Glomerular visceral epithelial cell (primary cell): ENCODE measurements at regions not wholly inside any gene's neighbourhood (a gene's known extent, or its start where the extent isn't known, plus 50 kb on each side); places are given as distances from the start of the nearest gene placed in this dataset.
"Not testable (repeated sequence)": the region's sequence is repeated elsewhere in the genome, so short reads cannot be mapped to it uniquely, and the experiment has no call there.

ENCODE experiments used
- DNase-seq: peaks from one replicate; pipeline ENCODE4 v3.0.0-alpha.2; 2016; ENCODE audit errors: extremely low spot score

DNA sequence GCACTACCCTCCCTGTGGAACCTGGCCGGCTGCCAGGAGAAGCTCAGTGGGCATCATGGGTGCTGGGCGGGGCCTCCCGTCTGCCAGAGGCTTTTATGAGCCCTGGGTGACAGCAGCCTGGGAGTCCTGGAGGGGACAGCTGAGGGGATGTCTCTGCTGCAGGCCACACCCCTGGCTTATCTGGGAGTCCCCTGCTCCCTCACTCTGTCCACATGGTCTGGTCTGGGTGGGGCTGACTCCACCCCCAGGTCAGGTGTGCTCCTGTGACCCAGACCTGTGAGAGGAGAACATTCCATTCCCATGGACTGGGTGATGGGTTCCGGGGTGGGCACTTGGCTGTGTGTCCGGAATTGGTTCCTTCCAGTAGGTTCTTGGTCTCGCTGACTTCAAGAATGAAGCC lies 369.3 kb upstream of the SFSWAP start:
- DNase-seq: not testable (repeated sequence)

DNA sequence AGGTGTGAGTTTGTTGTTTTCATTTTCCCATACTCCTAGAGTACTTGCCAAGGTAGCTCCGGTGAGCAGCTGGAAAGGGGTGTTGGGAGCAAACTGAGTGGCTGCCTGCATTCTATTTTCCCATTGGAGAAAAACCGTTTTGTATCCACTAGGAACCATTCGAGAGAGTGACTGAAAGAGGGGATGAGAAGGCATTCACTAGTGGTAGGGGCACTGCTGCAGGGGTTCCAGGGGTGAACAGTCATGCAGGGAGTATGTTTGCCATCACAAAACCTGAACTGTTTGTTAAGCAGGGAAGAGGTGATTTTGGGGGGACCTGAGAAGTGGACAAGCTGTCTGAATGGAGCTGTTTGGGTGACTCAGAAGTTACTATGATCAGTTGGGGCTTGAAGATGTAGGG lies 367.5 kb upstream of the SFSWAP start:
- DNase-seq: not testable (repeated sequence)

DNA sequence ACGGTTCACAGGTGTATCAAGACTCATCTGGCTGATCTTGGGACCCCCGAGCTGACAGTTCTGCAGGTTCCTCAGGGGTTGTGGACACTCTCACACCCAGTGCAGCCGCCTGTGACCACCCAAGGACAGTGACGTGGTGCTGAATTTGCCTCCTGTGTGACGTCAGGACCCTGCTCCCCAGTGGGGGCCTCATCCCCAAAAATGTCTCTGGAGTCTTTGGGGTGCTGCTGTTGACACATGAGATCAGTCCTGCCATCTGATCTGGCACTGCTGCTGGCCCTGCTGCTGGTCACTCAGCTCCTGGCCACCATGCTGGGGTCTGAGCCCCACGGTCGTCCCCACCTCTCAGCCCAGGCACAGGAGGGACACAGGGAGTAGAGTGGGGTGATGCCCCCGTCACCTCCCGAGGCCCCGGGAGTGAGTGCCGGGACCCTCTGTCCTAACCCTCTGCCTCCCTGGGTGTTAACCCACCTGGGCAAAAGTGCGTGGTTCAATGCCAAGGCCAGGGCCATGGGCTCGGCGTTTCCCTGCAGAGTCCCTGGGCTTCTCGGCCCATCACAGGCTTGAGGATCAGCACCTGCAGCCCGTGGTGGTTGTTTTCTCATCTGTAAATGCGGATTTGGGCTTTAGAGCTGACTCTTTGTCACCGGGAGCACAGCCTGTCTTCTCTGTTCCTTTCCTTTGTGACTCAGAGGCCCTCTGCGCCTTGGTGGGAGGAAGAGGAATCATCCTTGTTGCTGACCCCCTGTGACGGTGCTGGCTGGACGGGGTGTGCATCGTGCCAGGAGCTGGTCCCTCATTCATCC lies 366.0 kb upstream of the SFSWAP start:
- DNase-seq: not testable (repeated sequence)

DNA sequence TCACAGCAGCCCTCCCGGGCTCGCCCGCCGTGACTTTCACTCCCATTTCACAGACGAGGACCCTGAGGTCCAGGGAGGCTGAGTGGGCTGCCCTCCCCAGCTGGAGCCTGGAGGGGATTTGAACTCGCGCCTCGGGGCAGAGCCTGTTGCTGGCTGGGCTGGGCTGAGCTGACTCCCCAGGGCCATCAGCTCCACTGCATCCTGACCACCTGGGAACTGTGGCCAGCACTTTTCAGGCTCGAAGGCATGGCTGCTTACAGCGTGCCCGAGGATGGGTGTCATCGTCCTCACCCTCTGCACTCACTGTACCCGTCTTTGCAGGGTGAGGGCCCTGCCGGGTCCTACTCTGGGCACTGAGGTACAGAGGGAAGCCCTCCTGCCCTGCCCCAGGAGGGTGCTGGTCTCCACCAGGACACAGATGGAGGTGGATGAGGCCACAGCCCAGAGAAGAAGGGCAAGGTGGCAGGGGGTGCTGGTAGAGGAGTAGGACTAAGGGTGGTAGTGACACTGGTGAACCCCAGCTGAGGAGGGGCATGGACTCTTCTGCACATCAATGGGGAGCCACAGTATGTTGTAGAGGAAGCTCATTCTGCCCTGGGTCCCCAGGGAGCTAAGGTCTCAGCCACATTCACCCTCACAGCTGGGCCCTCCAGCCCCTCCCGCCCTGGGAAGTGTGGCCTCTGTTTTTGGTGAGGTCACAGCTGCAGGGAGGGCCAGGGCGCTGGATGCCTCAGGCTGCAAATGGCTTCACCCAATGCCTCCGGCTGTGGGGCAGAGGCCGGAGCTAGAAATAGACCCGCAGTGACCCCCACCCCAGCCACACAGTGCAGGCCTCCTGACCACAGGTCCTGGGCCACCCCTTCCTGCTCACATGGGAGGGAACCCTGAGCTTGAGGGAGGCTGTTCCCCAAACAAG lies 365.1 kb upstream of the SFSWAP start:
- no peak for DNase-seq

DNA sequence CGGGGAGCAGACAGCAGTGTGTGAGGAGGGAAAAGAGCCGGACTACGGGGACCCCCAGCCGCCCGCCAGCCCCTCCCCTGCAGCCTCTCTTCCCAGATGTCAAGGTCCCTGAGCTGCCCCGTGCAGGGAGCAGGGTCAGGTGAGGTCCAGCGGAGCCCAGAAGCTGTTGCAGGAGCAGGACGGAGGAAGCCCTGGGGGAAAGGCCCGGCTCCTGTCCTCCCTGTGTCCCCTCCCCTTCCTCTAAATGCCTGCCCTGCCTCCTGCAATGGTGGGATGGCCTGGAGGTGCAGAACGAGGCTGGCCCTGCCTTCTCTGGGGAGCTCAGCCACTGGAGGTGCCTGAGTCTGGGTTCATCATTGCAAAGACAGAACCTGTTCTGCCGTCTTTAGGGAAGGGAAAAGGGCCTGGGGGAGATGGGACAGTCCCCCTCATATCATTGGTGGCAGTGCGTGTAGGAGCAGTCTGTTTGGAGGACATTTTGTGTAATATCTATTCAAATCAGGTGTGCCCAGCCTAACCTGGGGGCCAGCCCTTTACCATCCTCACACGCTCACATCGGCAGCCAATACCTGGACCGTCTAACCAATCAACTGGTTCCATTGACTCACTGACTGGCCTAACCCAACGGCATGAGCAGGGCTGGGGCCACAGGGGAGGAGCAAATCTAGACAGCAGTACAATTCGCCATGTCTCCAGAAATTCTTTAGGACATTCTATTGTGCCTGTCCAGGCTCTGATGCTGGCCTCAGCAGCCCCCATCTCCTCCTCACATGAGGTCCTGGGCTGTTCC lies 364.1 kb upstream of the SFSWAP start:
- no peak for DNase-seq

DNA sequence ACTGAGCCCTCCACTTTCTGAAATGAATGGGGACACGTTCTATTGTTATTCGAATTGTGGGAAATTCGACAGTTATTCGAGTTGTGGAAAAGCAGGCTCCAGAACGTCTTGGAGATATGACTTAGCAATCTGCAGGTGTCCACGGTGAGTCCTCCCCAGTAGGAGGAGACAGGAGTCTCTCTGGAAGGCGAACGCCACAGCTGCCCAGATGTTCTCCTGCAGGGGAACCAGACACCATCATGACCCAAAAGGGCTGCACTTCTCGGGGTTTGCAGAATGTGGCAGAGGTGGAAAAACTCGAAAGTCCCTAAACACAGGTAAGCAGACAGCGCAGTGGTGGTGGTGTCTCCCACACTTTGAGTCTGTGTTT lies 363.6 kb upstream of the SFSWAP start:
- no peak for DNase-seq

DNA sequence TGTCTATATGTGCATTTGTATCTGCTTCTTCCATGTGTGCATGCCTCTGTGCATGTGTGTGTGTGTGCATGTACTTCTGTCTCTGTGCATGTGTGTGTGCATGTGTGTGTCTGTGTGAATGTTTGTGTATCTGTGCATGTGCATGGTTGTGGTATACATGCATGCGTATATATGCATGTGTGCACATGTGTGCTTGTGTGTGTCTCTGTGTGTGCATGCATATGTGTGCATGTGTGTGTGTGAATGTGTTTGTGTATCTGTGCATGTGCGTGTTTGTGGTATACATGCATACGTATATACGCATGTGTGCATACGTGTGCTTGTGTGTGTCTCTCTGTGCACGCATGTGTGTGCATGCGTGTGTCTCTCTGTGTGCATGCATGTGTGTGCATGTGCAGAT lies 363.2 kb upstream of the SFSWAP start:
- no peak for DNase-seq

DNA sequence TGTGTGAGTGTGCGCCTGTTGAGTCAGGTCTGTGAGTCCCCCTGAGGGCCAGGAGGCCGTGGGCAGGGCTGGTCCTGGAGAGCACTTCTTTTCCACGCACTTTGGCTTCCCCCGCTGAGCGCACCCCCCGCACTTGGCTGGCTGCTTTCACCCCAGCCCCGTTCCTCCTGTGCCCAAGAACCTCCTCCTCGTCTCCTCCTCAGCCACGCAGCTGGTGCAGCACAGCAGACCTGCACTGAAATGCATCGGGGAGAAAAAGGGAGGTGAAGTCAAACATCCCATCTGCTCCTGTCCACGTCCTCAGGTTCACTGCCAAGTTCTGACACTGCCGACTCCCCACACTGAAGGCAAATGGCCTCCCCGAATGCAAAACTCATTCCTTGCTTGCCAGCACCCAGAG lies 362.7 kb upstream of the SFSWAP start:
- no peak for DNase-seq

DNA sequence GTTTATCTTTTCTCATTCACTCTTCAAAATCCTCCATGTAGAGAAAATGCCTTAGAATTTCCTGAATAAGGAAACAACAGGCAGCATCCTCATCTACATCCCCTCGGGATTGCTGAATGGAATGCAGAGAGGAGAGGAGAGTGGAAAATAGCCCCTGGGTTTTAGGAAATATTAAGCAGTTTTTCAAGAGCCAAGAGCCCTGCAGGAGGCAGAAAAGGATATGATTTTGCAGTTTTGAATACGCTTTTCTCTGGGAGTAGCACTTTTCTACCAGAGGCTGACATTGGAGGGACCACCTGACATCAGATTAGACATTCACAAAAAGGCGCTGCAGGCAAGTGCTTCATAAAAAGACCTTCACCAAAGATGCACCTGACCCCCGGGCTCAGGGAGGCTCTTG lies 362.2 kb upstream of the SFSWAP start:
- no peak for DNase-seq

DNA sequence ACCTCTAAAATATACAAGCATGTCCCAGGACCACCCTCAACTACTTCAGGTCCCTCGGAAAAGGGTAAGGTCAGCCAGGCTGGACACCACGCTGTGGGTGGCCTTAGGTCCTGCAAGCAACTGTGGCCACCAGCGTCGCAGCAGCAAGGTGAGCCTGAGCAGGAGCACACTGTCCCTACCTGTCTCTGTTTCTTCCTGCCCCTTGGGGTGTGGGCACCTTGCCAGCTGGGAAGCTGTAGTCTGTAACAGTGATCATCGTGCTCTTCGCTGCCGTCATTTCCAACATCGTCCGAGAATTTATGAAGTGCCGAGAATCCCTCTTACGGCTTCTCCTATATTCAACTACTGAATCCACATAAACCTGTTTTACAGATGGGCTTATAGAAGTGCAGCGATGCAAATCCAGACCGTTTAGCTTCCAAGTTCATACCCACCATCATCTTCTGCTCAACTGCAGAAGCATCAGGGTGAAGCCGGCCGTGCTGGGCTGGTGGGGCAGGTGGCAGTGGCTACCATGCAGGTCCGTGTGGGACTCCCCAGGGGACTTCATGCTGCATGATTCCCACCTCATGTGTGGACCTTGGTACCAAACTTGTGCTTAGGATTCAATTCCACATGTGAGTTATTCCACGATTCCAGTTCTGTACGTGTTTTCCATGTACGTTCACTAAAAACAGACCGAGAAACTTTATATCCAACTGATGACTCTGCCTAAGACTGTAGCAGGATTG lies 361.3 kb upstream of the SFSWAP start:
- no peak for DNase-seq

DNA sequence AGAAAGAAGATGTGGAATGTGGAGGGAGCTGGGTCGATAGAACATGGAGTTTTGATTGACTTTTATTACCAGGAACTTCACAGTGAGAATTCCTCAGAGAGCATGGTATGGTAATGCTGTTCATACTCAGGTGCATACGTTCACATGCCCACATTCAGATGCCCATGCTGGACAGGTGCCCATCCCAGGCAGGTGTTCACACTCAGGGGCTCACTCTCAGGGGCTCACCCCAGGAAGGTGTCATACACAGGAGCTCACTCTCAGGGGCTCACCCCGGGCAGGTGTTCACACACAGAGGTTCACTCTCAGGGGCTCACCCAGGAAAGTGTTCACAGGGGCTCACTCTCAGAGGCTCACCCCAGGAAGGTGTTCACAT lies 360.0 kb upstream of the SFSWAP start:
- DNase-seq: no peak

DNA sequence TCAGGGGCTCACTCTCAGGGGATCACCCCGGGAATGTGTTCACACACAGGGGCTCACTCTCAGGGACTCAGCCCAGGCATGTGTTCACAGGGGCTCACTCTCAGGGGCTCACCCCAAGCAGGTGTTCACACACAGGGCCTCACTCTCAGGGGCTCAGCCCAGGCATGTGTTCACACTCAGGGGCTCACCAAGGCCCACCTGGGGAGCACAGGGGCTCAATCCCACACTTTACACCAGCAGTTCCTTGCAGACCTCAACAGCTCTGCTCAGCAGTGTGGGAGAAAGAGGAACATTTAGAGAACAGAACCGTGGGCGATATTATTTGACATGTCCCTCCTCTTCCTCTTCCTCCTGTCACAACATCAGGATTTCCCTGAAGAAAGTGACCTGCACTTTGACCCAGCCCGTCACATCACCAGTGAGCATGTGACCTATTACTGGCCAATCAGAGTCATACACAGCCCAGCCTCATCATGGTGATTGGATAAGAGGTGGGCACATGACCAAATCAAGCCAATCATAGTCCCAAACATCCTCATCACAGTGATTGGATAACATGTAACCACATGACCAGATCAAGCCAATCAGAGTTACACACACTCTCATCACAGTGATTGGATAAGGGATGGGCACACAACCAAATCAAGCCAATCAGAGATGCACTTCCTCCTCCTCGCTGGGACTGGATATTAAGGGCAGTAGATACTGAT lies 359.4 kb upstream of the SFSWAP start:
- DNase-seq: no peak

DNA sequence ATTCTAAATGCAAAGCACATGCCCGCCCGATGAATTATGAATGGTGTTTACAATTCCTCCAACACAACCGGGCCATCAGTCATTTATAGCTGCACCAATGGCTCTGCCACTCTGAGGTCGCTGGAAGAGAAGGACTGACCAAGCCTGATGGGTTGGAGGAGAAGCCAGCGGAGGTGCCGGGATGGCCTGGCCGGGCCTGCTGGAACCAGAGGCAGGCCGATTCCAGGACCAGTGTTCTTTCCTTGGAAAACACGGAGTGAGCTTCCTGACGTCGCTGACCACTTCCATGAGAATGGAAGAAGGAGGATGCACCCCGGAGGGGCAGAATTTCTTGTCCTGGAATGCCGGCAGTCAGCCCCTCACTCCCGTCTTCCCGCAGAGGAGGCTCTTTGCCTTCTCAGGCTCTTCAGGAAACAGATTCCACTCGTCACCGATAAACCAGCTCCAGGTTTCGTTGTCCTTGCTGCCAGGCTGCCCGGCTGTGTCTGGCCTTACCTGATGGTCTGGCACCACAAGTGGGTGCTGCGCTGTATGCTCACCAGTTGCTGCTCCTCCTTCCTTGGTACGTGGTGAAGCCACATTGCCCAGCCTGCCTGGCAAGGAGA lies 358.5 kb upstream of the SFSWAP start:
- DNase-seq: no peak

DNA sequence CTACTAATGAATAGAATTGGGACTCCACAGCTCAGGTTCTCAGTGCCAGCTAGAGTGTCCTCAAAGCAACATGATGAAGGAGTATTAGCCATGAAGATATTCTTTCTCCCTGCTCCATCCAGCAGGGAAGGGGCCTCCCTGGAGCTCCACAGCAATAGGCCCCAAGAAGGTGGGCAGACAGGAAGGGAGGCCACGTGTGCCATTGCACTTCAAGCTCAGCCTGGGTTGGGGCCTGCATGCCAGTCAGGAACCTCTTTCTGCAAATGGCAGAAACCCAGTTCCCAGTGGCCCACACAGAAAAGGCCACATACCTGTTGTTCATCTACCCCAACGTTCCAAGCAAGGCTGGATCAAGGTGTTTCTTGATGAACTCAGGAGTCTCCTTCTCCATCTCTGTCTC lies 357.5 kb upstream of the SFSWAP start:
- no peak for DNase-seq

DNA sequence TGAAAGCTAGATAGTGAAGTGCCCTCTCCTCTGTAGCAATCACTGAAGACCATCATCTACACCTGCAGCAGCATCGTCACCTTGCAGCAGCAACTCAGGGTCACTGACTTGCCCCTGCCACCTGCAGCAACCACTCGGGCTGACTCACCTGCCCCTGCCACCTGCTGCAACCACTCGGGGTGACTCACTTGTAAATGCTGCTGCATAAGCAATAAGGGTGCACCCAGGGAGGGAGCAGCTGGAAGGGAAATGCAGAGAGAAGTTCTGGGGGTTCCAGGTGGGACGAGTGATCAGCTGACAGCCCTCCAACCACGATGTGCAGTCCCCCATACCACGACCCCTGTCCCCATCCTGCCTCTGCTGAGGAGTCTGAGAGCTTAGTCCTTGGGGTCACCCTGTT lies 357.1 kb upstream of the SFSWAP start:
- no peak for DNase-seq

DNA sequence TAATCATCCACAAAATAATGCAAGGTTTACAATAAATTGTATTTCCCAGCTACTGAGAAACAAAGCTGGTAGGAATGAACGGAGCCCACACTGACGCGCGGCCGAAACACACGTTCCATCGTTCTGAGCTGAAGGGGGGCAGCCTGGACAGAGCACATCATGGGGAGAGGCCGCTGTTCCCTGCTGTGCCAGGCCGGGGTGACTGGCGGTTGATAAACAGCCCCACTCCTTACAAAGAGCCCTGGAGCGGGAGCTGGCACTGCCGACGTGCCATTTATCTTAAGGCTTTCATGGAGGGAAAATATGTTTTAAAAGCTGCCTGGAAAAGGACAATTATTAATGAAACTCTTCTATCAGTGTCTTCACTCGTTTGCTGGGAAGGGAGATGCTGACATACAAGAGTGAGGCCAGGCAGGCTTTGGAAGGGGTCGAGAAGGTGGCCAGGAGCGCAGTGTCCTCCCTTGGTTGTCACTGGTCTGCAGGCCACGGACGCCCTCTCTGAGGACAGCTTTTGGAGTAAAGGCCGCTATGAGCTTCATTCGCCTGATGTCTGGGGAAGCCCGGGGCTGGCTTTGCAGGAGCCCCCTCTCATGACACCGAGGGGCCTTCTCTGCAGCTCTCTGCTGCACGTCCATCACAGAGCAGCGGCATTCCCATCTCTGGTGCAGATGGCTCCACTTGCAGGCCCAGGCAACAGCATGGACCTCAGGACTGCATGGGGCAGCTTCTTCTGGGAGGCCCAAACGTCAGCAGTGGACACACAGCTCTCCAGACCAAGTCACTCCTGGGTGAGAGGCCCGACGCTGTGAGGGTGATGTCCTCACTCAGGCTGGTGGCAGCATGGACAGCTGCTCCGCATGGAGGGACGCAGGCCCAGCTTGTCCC lies 355.3 kb upstream of the SFSWAP start:
- no peak for DNase-seq

DNA sequence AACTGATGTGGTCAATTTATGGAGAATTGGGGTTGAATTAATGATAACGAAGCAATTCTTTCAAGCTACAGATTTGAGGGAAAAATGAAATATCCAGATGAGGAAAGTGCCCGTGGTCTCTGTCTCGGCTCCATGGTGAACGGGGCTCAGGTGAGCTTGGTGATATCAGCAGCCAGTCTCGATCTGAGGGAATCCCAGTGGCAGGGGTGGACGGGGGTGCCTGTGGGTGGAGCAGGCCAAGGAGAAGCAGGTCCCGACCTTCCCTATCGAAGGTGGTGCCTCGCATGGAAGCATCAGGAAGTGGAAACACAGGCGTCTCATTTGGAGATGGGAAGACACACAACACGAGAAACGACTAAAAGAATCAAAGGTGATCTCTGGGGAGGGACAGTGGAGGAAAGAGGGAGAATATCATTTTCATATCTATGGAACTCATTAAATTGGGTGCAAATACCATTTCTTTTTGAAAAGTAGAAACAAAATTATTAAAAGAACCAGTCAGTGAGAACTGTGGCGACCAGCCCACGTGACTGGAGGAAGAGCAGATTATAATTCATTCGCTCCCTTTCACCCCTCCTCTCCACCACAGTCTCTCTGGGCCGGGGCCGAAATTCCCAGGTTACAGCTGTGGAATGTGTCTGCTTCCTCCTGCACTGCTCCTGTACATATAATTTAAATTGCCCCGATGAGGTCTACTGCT lies 354.3 kb upstream of the SFSWAP start:
- DNase-seq: no peak

DNA sequence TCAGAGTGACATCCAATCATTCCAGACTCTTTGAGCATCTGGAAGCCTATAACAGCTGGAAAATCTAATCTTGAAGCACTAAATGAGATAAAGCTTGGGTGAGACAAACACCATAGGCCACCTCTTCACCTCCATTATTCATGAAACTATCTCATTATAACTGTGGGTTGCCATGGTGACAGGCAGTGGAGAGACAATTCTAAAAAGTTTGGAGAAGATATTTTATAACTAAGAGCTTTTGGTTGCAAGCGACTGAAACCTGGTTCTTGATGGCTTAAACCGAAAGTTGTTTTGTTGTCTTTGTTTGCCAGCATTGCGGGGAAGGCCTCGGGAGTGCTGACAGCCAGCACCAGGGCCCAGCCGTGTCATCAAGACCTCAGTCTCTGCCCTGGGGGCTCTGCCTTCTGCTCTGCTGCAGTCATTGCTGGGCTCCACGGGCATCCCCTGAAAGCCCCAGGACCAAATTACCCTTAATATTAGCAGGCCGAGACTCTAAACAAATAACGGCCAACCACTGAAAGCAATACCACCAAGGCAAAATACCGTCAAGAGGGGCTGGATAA lies 353.6 kb upstream of the SFSWAP start:
- DNase-seq: no peak

DNA sequence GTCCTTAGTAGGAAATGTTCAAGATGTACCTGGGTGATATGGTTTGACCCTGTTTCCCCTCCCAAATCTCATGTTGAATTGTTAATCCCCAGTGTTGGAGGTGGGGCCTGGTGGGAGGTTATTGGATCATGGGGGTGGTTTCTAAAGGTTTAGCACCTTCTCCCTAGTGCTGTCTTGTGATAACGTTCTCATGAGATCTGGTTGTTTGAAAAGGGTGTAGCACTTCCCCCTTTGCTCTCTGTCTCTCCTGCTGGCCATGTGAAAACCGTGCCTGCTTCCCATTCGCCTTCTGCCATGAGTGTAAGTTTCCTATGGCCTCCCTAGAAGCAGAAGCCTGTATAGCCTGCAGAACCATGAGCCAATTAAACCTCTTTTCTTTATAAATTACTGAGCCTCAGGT lies 353.0 kb upstream of the SFSWAP start:
- no peak for DNase-seq
